PC-3 (cell line): ENCODE measurements at regions not wholly inside any gene's neighbourhood (a gene's known extent, or its start where the extent isn't known, plus 50 kb on each side); places are given as distances from the start of the nearest gene placed in this dataset.

ENCODE experiments used
- EZH2 ChIP-seq: fragments of 300-600 bp; sonication (generic); IDR thresholded peaks from one replicate; pipeline ENCODE4 v1.6.1; 2017; ENCODE audit warnings: antibody characterized with exemption, mild to moderate bottlenecking, low read length; ENCODE audit not compliant: unreplicated experiment
- TF ChIP-seq, protein P1 (sequence below): fragments of 300-600 bp; sonication (generic); conservative IDR thresholded peaks from 2 replicates; pipeline ENCODE4 v1.5.1; 2017; ENCODE audit warnings: antibody characterized with exemption, low read depth, mild to moderate bottlenecking, low read length

GRCh38 chr1:200468264-200469001, 58.6 kb upstream of the ZNF281 start:
- TF ChIP-seq, protein P1, sequence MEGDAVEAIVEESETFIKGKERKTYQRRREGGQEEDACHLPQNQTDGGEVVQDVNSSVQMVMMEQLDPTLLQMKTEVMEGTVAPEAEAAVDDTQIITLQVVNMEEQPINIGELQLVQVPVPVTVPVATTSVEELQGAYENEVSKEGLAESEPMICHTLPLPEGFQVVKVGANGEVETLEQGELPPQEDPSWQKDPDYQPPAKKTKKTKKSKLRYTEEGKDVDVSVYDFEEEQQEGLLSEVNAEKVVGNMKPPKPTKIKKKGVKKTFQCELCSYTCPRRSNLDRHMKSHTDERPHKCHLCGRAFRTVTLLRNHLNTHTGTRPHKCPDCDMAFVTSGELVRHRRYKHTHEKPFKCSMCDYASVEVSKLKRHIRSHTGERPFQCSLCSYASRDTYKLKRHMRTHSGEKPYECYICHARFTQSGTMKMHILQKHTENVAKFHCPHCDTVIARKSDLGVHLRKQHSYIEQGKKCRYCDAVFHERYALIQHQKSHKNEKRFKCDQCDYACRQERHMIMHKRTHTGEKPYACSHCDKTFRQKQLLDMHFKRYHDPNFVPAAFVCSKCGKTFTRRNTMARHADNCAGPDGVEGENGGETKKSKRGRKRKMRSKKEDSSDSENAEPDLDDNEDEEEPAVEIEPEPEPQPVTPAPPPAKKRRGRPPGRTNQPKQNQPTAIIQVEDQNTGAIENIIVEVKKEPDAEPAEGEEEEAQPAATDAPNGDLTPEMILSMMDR = no peak
- no peak for TF ChIP-seq EZH2
